ENCODE measurements at regions not wholly inside any gene's neighbourhood (a gene's known extent, or its start where the extent isn't known, plus 50 kb on each side); places are given as distances from the start of the nearest gene placed in this dataset.

DNA sequence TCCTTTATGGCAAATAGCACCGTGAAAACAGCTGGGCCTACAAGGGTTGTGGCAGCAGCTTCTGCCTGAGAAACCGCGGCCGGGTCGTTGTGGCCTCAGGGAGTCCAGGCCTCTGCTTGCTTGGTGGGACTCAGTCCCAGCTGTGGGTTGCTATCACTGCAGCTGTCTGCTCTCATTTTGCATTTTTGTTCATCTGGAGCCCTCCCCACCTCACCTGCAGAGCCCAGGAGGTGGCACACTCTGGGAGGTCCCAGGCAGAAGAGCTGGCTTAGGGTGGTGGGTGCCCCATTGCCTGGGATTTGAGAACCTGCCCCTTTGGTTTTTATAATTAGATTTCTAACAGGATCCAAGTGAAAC is 138.4 kb downstream of the GADD45G start:
- intact Hi-C loops (cut with DNase I; ENCODE audit: low total_unique reads) = no loop called here
- DNase-seq = no peak
- Histone ChIP-seq H3K4me3 (no peak overlapping the region), H3K9me3 (no peaks in the 10 kb centered on the region), H3K27ac (no peak overlapping the region), H3K4me1 (no peaks in the 10 kb centered on the region), H3K36me3 (no peaks in the 10 kb centered on the region), H3K27me3 (no peaks in the 10 kb centered on the region)
- TF ChIP-seq, protein P1, sequence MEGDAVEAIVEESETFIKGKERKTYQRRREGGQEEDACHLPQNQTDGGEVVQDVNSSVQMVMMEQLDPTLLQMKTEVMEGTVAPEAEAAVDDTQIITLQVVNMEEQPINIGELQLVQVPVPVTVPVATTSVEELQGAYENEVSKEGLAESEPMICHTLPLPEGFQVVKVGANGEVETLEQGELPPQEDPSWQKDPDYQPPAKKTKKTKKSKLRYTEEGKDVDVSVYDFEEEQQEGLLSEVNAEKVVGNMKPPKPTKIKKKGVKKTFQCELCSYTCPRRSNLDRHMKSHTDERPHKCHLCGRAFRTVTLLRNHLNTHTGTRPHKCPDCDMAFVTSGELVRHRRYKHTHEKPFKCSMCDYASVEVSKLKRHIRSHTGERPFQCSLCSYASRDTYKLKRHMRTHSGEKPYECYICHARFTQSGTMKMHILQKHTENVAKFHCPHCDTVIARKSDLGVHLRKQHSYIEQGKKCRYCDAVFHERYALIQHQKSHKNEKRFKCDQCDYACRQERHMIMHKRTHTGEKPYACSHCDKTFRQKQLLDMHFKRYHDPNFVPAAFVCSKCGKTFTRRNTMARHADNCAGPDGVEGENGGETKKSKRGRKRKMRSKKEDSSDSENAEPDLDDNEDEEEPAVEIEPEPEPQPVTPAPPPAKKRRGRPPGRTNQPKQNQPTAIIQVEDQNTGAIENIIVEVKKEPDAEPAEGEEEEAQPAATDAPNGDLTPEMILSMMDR (IDR thresholded peaks at IDR 0.05) = no peak
- TF ChIP-seq POLR2A (IDR thresholded peaks at IDR 0.05) = no peak

- no peaks in the 10 kb centered on the region for H3K9me3 ChIP-seq
- no peaks in the 10 kb centered on the region for H3K36me3 ChIP-seq
- H3K27me3 ChIP-seq = no peaks in the 10 kb centered on the region
- no peak for DNase-seq
- no peak overlapping the region for H3K4me3 ChIP-seq
- TF ChIP-seq POLR2A (IDR thresholded peaks at IDR 0.05) = no peak
- TF ChIP-seq, protein P1 (IDR thresholded peaks at IDR 0.05) = no peak
- H3K4me1 ChIP-seq = no peaks in the 10 kb centered on the region
- no peak overlapping the region for H3K27ac ChIP-seq
- intact Hi-C loops (cut with DNase I; ENCODE audit: low total_unique reads) = no loop called here
Observed at GRCh38 chr9:89743573-89744254, 138.9 kb downstream of the GADD45G start.

DNA sequence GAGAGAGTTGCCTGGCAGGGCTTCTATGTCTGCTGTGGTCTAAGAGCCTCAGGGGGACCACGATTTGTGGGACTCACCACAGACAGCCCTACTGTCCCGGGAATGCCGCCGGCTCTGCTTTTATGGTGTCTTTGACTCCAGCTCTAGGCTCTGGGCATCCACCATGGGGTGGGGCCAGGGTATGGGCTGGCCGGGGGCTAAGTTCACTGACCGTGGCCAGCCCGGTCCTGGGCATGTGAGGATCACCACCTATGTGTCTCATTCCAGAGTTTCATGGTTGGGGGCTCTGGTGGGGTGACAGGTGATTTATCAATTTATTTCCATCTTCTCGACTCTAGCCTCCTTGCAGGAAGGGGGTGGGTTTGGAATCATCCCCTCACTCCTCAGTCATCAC is 139.4 kb downstream of the GADD45G start:
- Histone ChIP-seq H3K27ac (no peak overlapping the region), H3K9me3 (no peaks in the 10 kb centered on the region), H3K27me3 (no peaks in the 10 kb centered on the region), H3K4me1 (no peaks in the 10 kb centered on the region), H3K4me3 (no peak overlapping the region), H3K36me3 (no peaks in the 10 kb centered on the region)
- TF ChIP-seq, protein P1 (IDR thresholded peaks at IDR 0.05) = no peak
- no peak for TF ChIP-seq POLR2A (IDR thresholded peaks at IDR 0.05)
- intact Hi-C loops (cut with DNase I; ENCODE audit: low total_unique reads) = no loop called here
- no peak for DNase-seq

GRCh38 chr9:89744730-89745129 is 139.9 kb downstream of the GADD45G start:
- H3K9me3 ChIP-seq = no peaks in the 10 kb centered on the region
- no peak overlapping the region for H3K4me3 ChIP-seq
- no peak for TF ChIP-seq POLR2A (IDR thresholded peaks at IDR 0.05)
- TF ChIP-seq, protein P1 (IDR thresholded peaks at IDR 0.05) = no peak
- H3K36me3 ChIP-seq = no peaks in the 10 kb centered on the region
- no peaks in the 10 kb centered on the region for H3K27me3 ChIP-seq
- no peak overlapping the region for H3K27ac ChIP-seq
- DNase-seq = no peak
- intact Hi-C loops (cut with DNase I; ENCODE audit: low total_unique reads) = no loop called here
- H3K4me1 ChIP-seq = peaks cover 0 to 3% of the 10 kb centered on the region in 2 donors

DNA sequence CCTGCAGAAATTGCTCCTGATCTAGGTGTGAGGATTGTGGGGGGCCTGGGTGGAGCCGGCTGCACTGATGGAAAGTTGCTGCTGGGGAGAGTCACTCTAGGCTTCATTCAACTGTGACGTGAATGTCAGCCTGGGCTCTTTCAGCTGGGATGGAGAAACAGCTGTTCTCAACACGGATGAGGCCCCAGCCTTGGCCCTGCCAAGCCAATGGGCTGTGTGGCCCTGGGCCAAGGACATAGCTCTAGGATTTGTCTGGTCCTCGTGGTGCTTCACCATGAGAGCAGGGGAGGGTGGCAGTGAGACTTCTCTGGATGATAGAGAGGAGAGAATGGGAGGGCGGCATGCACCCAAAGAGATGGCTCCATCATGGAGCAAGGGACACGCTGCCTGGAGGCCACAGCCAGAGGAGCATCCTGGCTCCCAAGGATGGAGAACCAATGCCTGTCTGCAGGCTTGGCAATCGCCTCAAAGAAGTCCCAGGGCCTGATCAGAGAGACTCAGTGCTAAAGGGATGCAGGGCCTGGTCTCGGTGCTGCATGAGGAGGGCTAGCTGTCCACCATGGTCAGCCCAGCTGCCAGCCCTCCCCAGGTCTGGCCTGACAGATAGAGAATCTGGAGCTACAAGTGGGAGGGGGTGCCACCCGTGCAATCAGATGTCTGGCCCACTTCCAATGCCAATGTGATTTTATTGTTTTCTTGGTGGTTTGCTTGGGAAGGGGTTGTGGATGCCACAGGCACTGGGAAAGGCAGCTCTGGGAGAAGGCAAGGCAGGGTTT is 141.0 kb downstream of the GADD45G start:
- H3K27ac ChIP-seq = no peak overlapping the region
- peaks cover 0 to 4% of the 10 kb centered on the region in 2 donors for H3K4me1 ChIP-seq
- H3K9me3 ChIP-seq = no peaks in the 10 kb centered on the region
- H3K36me3 ChIP-seq = no peaks in the 10 kb centered on the region
- TF ChIP-seq, protein P1 (IDR thresholded peaks at IDR 0.05) = no peak
- no peak for TF ChIP-seq POLR2A (IDR thresholded peaks at IDR 0.05)
- H3K4me3 ChIP-seq = no peak overlapping the region
- no peaks in the 10 kb centered on the region for H3K27me3 ChIP-seq
- intact Hi-C loops (cut with DNase I; ENCODE audit: low total_unique reads) = no loop called here
- no peak for DNase-seq
